DND-41 (cell line): ENCODE measurements at regions not wholly inside any gene's neighbourhood (a gene's known extent, or its start where the extent isn't known, plus 50 kb on each side); places are given as distances from the start of the nearest gene placed in this dataset.

Experiments used
- ATAC-seq: fragments of 200-7000 bp; cut with Tn5 transposase; 3 replicates; pipeline ENCODE4 v1.9.1; 2021; ENCODE audit warnings: low read depth; ENCODE audit not compliant: insufficient read depth
- DNase-seq: peaks from one replicate; pipeline ENCODE4 v3.0.0-alpha.2; 2020
- H2AFZ ChIP-seq: 2 replicates; pipeline ENCODE4 v1.6.0; 2012; ENCODE audit warnings: low read depth, low read length
- H3K27ac ChIP-seq: 2 replicates; pipeline ENCODE4 v1.5.1; 2012; ENCODE audit warnings: low read length, inconsistent platforms
- H3K27me3 ChIP-seq: fragments of 200-600 bp; sonication (generic); 2 replicates; pipeline ENCODE4 v1.6.0; 2012; ENCODE audit warnings: low read length, mild to moderate bottlenecking, inconsistent platforms; ENCODE audit not compliant: insufficient read depth, poor library complexity
- H3K36me3 ChIP-seq: 2 replicates; pipeline ENCODE4 v1.5.1; 2012; ENCODE audit warnings: low read length, inconsistent platforms; ENCODE audit not compliant: insufficient read depth
- H3K4me1 ChIP-seq: 2 replicates; pipeline ENCODE4 v1.5.1; 2012; ENCODE audit warnings: mild to moderate bottlenecking, low read length; ENCODE audit not compliant: insufficient read depth
- H3K4me2 ChIP-seq: 2 replicates; pipeline ENCODE4 v1.6.0; 2012; ENCODE audit warnings: mild to moderate bottlenecking, moderate library complexity, low read length, inconsistent platforms; ENCODE audit not compliant: insufficient read depth
- H3K4me3 ChIP-seq, 2 experiments: fragments of 200-600 bp in 1 of 2; shearing (Covaris generic) in 1 of 2; 2 replicates each; pipeline ENCODE4 v1.5.1; 2012 to 2016; ENCODE audit warnings: inconsistent platforms in 2 of 2, low read length in 2 of 2, mild to moderate bottlenecking in 2 of 2, low read depth in 1 of 2, moderate library complexity in 1 of 2
- H3K79me2 ChIP-seq: 2 replicates; pipeline ENCODE4 v1.6.0; 2012; ENCODE audit warnings: low read length, inconsistent platforms; ENCODE audit not compliant: insufficient read depth
- H3K9ac ChIP-seq: 2 replicates; pipeline ENCODE4 v1.6.0; 2012; ENCODE audit warnings: low read depth, mild to moderate bottlenecking, inconsistent platforms, low read length, moderate library complexity
- H3K9me3 ChIP-seq: 2 replicates; pipeline ENCODE4 v1.5.1; 2012; ENCODE audit warnings: low read length, moderate library complexity, mild to moderate bottlenecking, inconsistent platforms; ENCODE audit not compliant: insufficient read depth, severe bottlenecking
- H4K20me1 ChIP-seq: 2 replicates; pipeline ENCODE4 v1.6.0; 2012; ENCODE audit warnings: low read length; ENCODE audit not compliant: insufficient read depth
- CTCF ChIP-seq: IDR thresholded peaks from 2 replicates; pipeline ENCODE4 v1.5.1; 2012; ENCODE audit warnings: borderline replicate concordance, low read length, moderate library complexity, mild to moderate bottlenecking; ENCODE audit not compliant: poor library complexity, severe bottlenecking; ENCODE audit errors: extremely low read depth
- EZH2 ChIP-seq: IDR thresholded peaks from 3 replicates; pipeline ENCODE4 v1.6.1; 2012; ENCODE audit warnings: borderline replicate concordance, low read depth, mild to moderate bottlenecking, moderate library complexity, low read length, inconsistent platforms; ENCODE audit not compliant: severe bottlenecking

GRCh38 chr15:24880663-24881062 lies 74.1 kb upstream of the SNRPN start:
- DNase-seq, result no peak
- no peak overlapping the region for H3K27ac ChIP-seq
- ATAC-seq, result no peak
- TF ChIP-seq EZH2 (no peak), CTCF (no peak)
- H3K4me3 ChIP-seq, result no peak overlapping the region
- H3K4me2 ChIP-seq, result no peak overlapping the region
- no peaks in the 10 kb centered on the region for H4K20me1 ChIP-seq
- no peaks in the 10 kb centered on the region for H3K36me3 ChIP-seq
- no peaks in the 10 kb centered on the region for H3K79me2 ChIP-seq
- H3K9me3 ChIP-seq, result no peaks in the 10 kb centered on the region
- no peak overlapping the region for H3K9ac ChIP-seq
- no peaks in the 10 kb centered on the region for H3K4me1 ChIP-seq
- H3K27me3 ChIP-seq, result no peaks in the 10 kb centered on the region
- no peak overlapping the region for H2AFZ ChIP-seq

GRCh38 chr15:24886538-24886937 lies 68.2 kb upstream of the SNRPN start:
- Histone ChIP-seq H3K27me3 (no peaks in the 10 kb centered on the region), H3K9me3 (no peaks in the 10 kb centered on the region), H2AFZ (no peak overlapping the region), H3K4me2 (no peak overlapping the region), H3K4me3 (no peak overlapping the region), H3K79me2 (no peaks in the 10 kb centered on the region), H3K27ac (no peak overlapping the region), H4K20me1 (no peaks in the 10 kb centered on the region), H3K36me3 (no peaks in the 10 kb centered on the region), H3K4me1 (no peaks in the 10 kb centered on the region), H3K9ac (no peak overlapping the region)
- DNase-seq (no peak), ATAC-seq (no peak)
- no peak for TF ChIP-seq CTCF
- TF ChIP-seq EZH2, result no peak

DNA sequence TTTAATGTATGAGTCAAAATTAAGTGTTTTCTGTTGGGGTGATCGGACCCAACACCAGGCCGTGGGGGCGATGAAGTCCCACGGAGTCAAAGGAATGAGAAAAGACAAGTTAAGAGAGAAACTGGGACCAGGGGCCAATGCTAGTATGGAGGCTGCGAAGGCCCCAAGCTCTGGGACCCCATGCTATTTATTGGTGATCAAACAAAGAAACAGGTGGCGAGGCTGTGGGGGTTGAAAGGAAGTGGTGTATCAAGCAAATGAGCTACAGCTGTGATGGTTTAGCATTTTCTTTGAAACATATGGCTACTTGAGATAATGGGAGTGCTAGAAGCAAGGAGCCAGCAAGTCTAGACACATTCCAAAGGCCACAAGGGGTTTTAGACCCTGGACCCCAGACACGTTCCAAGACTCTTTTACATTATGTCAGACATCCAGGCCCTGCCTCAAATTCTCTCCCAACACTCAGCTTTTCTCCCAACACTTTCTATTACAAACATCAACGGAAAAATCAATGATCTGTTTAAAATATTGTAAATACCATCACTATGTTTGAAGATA lies 56.0 kb upstream of the SNRPN start:
- no peak overlapping the region for H3K4me3 ChIP-seq
- TF ChIP-seq CTCF (no peak), EZH2 (no peak)
- peak; percentile 79 for DNase-seq

DNA sequence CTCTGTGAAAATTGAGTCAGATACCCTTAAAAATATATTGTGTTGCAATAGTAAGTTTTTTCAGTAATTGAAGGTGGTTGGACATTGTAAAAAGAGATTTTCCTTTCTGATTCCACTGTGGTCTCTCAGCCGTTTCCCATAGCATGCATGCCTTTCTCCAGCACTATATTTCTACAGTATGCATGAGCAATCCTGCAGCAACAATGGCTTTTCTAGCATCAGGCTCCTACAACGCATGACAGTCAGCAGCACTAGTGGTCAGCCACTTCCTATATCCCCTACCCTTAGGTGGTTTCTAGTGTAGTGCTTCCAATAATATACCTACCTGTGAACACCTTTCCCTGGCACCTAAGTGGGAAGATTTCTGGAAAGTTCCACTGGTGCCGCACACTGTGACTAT lies 55.4 kb upstream of the SNRPN start:
- no peaks in the 10 kb centered on the region for H4K20me1 ChIP-seq
- H3K4me2 ChIP-seq, result no peak overlapping the region
- peak; percentile 44; the same call in 2 of the 3 replicates for ATAC-seq
- TF ChIP-seq CTCF (no peak), EZH2 (no peak)
- no peaks in the 10 kb centered on the region for H3K79me2 ChIP-seq
- no peak for DNase-seq
- no peak overlapping the region for H2AFZ ChIP-seq
- no peaks in the 10 kb centered on the region for H3K36me3 ChIP-seq
- no peak overlapping the region for H3K4me3 ChIP-seq
- H3K4me1 ChIP-seq, result peaks cover 19% of the 10 kb centered on the region
- H3K27ac ChIP-seq, result no peak overlapping the region; the same call in 1 of the 2 replicates
- H3K27me3 ChIP-seq, result no peaks in the 10 kb centered on the region
- H3K9ac ChIP-seq, result no peak overlapping the region
- no peaks in the 10 kb centered on the region for H3K9me3 ChIP-seq

More for the DNA sequence above, 56.0 kb upstream of the SNRPN start:
- Histone ChIP-seq H3K27ac (peak overlapping the region; percentile 67), H3K4me1 (peaks cover 19% of the 10 kb centered on the region), H3K27me3 (no peaks in the 10 kb centered on the region), H3K4me2 (no peak overlapping the region), H3K9ac (no peak overlapping the region), H2AFZ (no peak overlapping the region), H3K36me3 (no peaks in the 10 kb centered on the region), H4K20me1 (no peaks in the 10 kb centered on the region), H3K79me2 (no peaks in the 10 kb centered on the region), H3K9me3 (no peaks in the 10 kb centered on the region)
- peak; percentile 59 for ATAC-seq
